ENCODE measurements at regions not wholly inside any gene's neighbourhood (a gene's known extent, or its start where the extent isn't known, plus 50 kb on each side); places are given as distances from the start of the nearest gene placed in this dataset.
"Not testable (repeated sequence)": the region's sequence is repeated elsewhere in the genome, so short reads cannot be mapped to it uniquely, and the experiment has no call there.

DNA sequence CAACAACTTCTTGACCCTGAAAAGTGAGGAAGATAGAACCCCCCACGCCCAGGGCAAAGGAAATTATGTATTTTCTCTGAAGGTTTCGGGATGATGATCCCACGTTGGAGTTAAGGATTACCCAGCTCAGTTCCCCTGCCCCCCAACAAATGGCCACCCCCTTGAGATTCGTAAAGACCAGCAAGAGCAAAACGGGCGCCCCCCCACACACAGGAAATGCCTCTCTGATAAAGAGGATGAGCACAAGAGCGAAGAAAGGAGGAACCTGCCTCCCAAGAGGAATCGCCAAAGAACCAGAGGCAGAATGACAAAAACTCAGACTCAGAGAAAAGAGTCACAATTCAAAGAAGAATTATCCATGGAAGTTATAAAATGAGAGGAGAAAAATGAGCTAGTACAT, 576.9 kb downstream of the MATN1 start:
- Mint-ChIP-seq H3K27me3 (ENCODE audit: low read depth) (peaks cover 26% of the 10 kb centered on the region), H3K9me3 (peaks cover 1 to 4% of the 10 kb centered on the region in 2 donors), H3K36me3 (ENCODE audit: insufficient read depth in 2 of 2) (no peaks in the 10 kb centered on the region), H3K4me3 (no peak overlapping the region), H3K4me1 (ENCODE audit: low read depth) (no peaks in the 10 kb centered on the region), H3K27ac (no peak overlapping the region)
- ATAC-seq (replicated peaks in 1 of 2) (no peak), DNase-seq (no peak)

DNA sequence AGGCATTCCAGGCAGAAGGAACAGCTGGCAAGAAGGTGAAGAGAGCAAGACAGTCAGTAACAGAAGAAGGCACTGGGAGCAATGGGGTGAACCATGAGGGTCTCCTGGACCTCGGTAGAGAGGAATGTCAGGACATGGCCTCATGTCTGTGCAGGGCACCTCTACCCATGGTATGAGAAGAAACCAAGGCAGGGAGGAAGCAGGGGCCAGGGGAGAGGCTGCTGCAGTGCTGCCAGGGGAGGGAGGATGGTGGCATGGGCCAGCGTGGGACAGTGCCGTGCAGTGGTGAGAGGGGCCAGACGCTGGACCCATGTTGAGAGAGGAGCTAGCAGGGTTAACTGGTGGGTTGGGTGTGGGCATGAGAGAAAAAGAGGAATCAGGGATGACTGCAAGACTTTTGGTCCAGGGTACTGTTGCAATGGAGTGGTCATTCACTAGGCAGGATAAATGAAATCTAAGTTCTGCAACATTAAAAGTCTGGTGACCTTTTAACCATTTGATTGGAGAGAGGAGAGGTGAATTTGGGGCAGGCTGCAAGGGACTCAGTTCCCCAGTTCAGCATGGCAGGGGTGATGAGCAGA, 577.6 kb downstream of the MATN1 start:
- Mint-ChIP-seq H3K36me3 (ENCODE audit: insufficient read depth in 2 of 2) (no peaks in the 10 kb centered on the region), H3K4me3 (no peak overlapping the region), H3K27me3 (ENCODE audit: low read depth) (peaks cover 30% of the 10 kb centered on the region), H3K27ac (no peak overlapping the region), H3K4me1 (ENCODE audit: low read depth) (no peaks in the 10 kb centered on the region), H3K9me3 (no peaks in the 10 kb centered on the region)
- no peak for DNase-seq
- no peak for ATAC-seq (replicated peaks in 1 of 2)

DNA sequence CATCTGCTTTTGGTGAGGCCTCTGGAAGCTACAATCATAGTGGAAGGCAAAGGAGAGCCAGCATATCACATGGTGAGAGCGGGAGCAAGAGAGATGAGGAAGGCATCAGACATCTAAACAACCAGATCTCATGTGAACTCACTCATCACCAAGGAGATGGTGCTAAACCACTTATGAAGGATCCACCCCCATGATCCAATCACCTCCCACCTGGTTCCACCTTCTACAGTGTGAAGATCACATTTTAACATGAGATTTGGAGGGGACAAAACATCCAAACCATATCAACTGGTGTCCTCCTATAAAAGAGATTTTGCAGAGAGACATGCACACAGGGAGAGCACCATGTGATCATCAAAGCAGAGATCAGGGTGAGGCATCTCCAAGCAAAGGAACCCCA, 578.6 kb downstream of the MATN1 start:
- peaks cover 30% of the 10 kb centered on the region for H3K27me3 Mint-ChIP-seq (ENCODE audit: low read depth)
- ATAC-seq (replicated peaks in 1 of 2) (no peak), DNase-seq (no peak)
- H3K27ac Mint-ChIP-seq, result no peak overlapping the region
- no peaks in the 10 kb centered on the region for H3K36me3 Mint-ChIP-seq (ENCODE audit: insufficient read depth in 2 of 2)
- no peak overlapping the region for H3K4me3 Mint-ChIP-seq
- H3K9me3 Mint-ChIP-seq, result no peaks in the 10 kb centered on the region
- no peaks in the 10 kb centered on the region for H3K4me1 Mint-ChIP-seq (ENCODE audit: low read depth)

DNA sequence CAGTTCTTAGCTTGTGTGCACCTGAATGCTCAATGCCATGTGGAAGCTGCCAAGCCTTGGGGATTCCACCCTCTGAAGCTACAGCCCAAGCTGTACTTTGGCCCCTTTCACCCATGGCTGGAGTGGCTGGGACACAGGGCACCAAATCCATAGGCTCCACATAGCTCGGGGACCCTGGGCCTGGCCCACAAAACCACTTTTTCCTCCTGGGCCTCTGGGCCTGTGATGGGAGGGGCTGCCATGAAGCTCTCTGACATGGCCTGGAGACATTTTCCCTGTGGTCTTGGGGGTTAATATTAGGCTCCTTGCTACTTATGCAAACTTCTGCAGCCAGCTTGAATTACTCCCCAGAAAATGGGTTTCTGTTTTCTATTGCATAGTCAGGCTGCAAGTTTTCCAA, 579.9 kb downstream of the MATN1 start:
- Mint-ChIP-seq H3K9me3 (no peaks in the 10 kb centered on the region), H3K27ac (no peak overlapping the region), H3K4me3 (no peak overlapping the region), H3K4me1 (ENCODE audit: low read depth) (no peaks in the 10 kb centered on the region), H3K27me3 (ENCODE audit: low read depth) (peaks cover 30% of the 10 kb centered on the region), H3K36me3 (ENCODE audit: insufficient read depth in 2 of 2) (no peaks in the 10 kb centered on the region)
- ATAC-seq (replicated peaks in 1 of 2) (no peak), DNase-seq (no peak)

GRCh38 chr1:30140566-30140965, 582.8 kb downstream of the MATN1 start:
- Mint-ChIP-seq H3K4me1 (ENCODE audit: low read depth) (no peaks in the 10 kb centered on the region), H3K27me3 (ENCODE audit: low read depth) (peaks cover 20% of the 10 kb centered on the region), H3K9me3 (no peaks in the 10 kb centered on the region), H3K4me3 (no peak overlapping the region), H3K27ac (no peak overlapping the region), H3K36me3 (ENCODE audit: insufficient read depth in 2 of 2) (no peaks in the 10 kb centered on the region)
- no peak for ATAC-seq (replicated peaks in 1 of 2)
- DNase-seq, result no peak

- Mint-ChIP-seq H3K27ac (no peak overlapping the region), H3K4me3 (no peak overlapping the region), H3K9me3 (no peaks in the 10 kb centered on the region), H3K27me3 (ENCODE audit: low read depth) (peaks cover 6% of the 10 kb centered on the region), H3K36me3 (ENCODE audit: insufficient read depth in 2 of 2) (no peaks in the 10 kb centered on the region), H3K4me1 (ENCODE audit: low read depth) (no peaks in the 10 kb centered on the region)
- DNase-seq (no peak), ATAC-seq (replicated peaks in 1 of 2) (no peak)
These were observed 584.5 kb downstream of the MATN1 start for GRCh38 chr1:30138891-30139290.

DNA sequence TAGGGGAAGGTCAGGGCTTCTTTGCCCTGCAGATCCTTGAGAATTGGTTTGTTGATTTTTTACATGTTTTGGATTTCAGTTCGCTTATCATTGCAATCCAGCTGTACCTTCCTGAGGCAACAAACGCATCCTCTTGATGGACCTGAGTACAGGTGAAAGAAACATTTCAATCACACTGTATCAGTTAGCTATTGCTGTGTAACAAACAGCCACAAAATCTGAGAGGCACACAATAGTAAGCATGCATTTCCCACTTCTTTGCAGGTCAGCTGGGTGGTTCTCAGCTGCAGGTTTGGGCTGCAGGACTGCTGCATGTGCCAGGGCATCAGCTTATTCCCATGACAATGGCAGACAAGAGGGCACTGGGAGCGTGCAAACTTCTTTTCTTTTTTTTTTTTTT, 586.4 kb downstream of the MATN1 start:
- H3K27ac Mint-ChIP-seq, result no peak overlapping the region
- H3K36me3 Mint-ChIP-seq (ENCODE audit: insufficient read depth in 2 of 2), result no peaks in the 10 kb centered on the region
- no peaks in the 10 kb centered on the region for H3K9me3 Mint-ChIP-seq
- H3K4me3 Mint-ChIP-seq, result no peak overlapping the region
- DNase-seq (no peak), ATAC-seq (replicated peaks in 1 of 2) (no peak)
- no peaks in the 10 kb centered on the region for H3K4me1 Mint-ChIP-seq (ENCODE audit: low read depth)
- H3K27me3 Mint-ChIP-seq (ENCODE audit: low read depth), result peaks cover 6% of the 10 kb centered on the region

DNA sequence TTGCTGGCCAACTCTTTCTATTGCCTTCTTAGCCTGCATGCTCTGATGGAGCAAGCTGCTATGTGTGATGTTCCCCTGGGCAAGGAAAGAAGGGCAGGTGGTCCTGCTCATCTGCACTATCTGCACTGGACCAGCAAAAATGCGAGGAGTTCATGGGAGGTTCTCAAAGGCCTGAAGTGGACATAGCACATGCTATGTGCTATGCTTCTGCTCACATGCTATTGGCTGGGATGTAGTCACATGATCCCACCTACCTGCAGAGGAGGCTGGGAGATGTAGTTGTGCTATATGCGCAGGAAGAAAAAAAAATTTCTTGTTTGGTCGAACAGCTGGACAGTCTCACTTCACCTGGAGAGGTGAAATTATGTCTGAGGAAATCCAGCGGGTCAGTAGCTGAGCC, 587.7 kb downstream of the MATN1 start:
- H3K36me3 Mint-ChIP-seq (ENCODE audit: insufficient read depth in 2 of 2), result no peaks in the 10 kb centered on the region
- H3K27me3 Mint-ChIP-seq (ENCODE audit: low read depth), result no peaks in the 10 kb centered on the region
- no peak overlapping the region for H3K27ac Mint-ChIP-seq

DNA sequence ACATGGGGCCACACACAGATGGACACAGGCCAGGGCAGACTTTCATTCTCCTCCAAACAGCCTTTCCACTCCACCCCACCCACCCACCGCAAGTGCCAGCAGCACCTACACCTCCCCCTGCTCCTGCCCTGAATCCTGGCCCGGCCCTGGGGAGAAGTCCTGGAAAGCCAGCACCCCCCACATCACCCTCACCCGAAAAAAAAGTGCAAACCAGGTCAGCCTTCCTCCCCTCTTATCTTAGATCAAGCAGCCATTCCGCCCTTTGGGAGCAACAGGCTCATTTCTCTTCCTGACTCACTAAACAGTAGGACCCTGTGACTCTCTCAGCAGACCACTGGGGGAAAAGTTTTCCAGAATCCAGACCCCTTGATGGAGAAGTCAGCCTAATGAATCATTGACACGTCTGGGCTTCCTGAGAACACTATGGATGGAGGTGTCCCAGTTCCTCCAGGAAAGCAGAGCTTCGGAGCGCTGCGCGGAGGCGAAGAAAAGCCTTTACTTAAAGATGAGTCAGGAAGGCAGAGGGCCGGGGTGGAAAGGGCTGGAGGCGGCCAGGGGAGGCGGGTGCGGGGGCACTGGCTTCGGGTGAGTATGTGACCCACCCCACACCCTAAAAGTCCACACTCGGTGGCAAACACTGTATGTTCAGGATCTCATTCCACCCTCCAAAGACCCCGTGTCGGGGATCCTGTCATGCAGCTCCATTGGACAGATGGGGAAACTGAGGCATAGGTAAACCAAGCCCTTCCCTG, 588.7 kb downstream of the MATN1 start:
- Mint-ChIP-seq H3K27ac (no peak overlapping the region), H3K4me1 (ENCODE audit: low read depth) (no peaks in the 10 kb centered on the region), H3K36me3 (ENCODE audit: insufficient read depth in 2 of 2) (no peaks in the 10 kb centered on the region), H3K4me3 (no peak overlapping the region), H3K27me3 (ENCODE audit: low read depth) (no peaks in the 10 kb centered on the region), H3K9me3 (no peaks in the 10 kb centered on the region)
- no peak for DNase-seq
- no peak for ATAC-seq (replicated peaks in 1 of 2)

More for the DNA sequence above, 587.7 kb downstream of the MATN1 start:
- ATAC-seq (replicated peaks in 1 of 2) (no peak), DNase-seq (no peak)
- Mint-ChIP-seq H3K9me3 (no peaks in the 10 kb centered on the region), H3K4me1 (ENCODE audit: low read depth) (no peaks in the 10 kb centered on the region), H3K4me3 (no peak overlapping the region)

GRCh38 chr1:30133414-30134055, 589.9 kb downstream of the MATN1 start:
- Mint-ChIP-seq H3K36me3 (ENCODE audit: insufficient read depth in 2 of 2) (no peaks in the 10 kb centered on the region), H3K27ac (no peak overlapping the region), H3K4me1 (ENCODE audit: low read depth) (no peaks in the 10 kb centered on the region), H3K27me3 (ENCODE audit: low read depth) (no peaks in the 10 kb centered on the region), H3K9me3 (no peaks in the 10 kb centered on the region), H3K4me3 (no peak overlapping the region)
- DNase-seq (no peak), ATAC-seq (replicated peaks in 1 of 2) (no peak)

DNA sequence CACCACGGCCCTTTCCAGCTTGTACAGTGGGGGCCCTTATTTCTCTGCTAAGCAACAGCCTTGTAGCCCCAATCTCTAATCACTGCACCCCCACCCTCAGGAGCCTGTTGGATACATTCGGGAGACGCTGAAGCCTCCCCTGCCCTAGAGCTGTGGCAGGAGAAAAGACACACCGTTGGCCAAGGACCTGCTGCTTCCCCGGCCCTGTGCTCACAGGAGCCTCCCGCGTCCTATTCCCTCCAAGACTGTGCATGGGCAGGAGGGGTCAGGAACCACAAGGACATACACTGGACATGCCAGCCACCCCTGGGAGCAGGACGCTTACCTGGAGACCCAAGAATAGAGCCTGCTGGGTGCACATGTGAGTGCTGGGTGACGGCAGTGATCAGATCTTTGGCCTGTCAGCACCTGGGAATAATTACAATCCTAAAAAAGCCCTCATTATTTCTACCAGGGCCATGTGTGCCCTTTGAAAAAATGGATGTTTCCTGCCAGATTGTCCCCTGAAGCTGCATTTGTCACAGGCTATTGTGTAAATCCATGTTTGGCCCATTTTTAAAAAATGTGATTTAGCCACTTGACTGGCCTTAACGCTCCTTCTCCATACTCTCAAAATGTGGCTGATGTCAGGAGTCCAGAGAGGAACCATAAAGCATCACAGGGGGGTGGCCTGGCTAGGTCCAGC, 590.6 kb downstream of the MATN1 start:
- no peak for DNase-seq
- Mint-ChIP-seq H3K27ac (no peak overlapping the region), H3K36me3 (ENCODE audit: insufficient read depth in 2 of 2) (no peaks in the 10 kb centered on the region), H3K4me3 (no peak overlapping the region), H3K27me3 (ENCODE audit: low read depth) (no peaks in the 10 kb centered on the region), H3K9me3 (no peaks in the 10 kb centered on the region), H3K4me1 (ENCODE audit: low read depth) (no peaks in the 10 kb centered on the region)
- no peak for ATAC-seq (replicated peaks in 1 of 2)

DNA sequence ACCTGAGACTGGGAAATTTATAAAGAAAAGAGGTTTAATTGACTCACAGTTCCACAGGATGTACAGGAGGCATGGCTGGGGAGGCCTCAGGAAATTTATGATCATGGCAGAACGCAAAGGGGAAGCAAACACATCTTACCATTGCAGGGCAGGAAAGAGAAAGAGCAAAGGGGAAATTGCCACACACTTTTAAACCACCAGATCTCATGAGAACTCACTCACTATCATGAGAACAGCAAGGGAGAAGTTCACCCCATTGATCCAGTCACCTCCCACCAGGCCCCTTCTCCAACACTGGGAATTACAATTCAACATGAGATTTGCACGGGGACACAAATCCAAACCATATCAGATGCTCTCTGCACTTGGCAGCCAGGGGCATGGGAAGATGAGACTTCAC, 592.8 kb downstream of the MATN1 start:
- not testable (repeated sequence) for H3K4me3 Mint-ChIP-seq; H3K36me3 Mint-ChIP-seq (ENCODE audit: insufficient read depth in 2 of 2); ATAC-seq (replicated peaks in 1 of 2); H3K4me1 Mint-ChIP-seq (ENCODE audit: low read depth); H3K9me3 Mint-ChIP-seq; H3K27me3 Mint-ChIP-seq (ENCODE audit: low read depth); DNase-seq; H3K27ac Mint-ChIP-seq

GRCh38 chr1:30130099-30130498, 593.3 kb downstream of the MATN1 start:
- no peaks in the 10 kb centered on the region for H3K4me1 Mint-ChIP-seq (ENCODE audit: low read depth)
- ATAC-seq (replicated peaks in 1 of 2) (no peak), DNase-seq (no peak)
- H3K4me3 Mint-ChIP-seq, result no peak overlapping the region
- H3K9me3 Mint-ChIP-seq, result no peaks in the 10 kb centered on the region
- H3K36me3 Mint-ChIP-seq (ENCODE audit: insufficient read depth in 2 of 2), result no peaks in the 10 kb centered on the region
- H3K27me3 Mint-ChIP-seq (ENCODE audit: low read depth), result no peaks in the 10 kb centered on the region
- no peak overlapping the region for H3K27ac Mint-ChIP-seq

All from activated T-cell treated with anti-CD3 and anti-CD28 coated beads, Interleukin-2, amount 50 U/mL, for 72 hours (primary cell).